Lung (tissue), 11 donors: ENCODE measurements at regions not wholly inside any gene's neighbourhood (a gene's known extent, or its start where the extent isn't known, plus 50 kb on each side); places are given as distances from the start of the nearest gene placed in this dataset.

ENCODE experiments used
- ATAC-seq: fragments of 200-7000 bp; cut with Tn5 transposase; one replicate; pipeline ENCODE4 v1.9.1; 2020; ENCODE audit warnings: moderate number of reproducible peaks; ENCODE audit not compliant: insufficient read depth, low FRiP score
- DNase-seq, 3 donors: peaks; one replicate each; pipeline ENCODE4 v3.0.0-alpha.2; 2013 to 2017
- H3K27ac ChIP-seq, 2 donors: one replicate each; pipeline ENCODE4 v1.5.1; 2013; ENCODE audit warnings: mild to moderate bottlenecking in 2 of 2, moderate library complexity in 2 of 2, control low read depth in 1 of 2, inconsistent platforms in 1 of 2, low read depth in 1 of 2, low read length in 1 of 2
- H3K27me3 ChIP-seq, 3 donors: one replicate each; pipeline ENCODE4 v1.5.1; 2013; ENCODE audit warnings: low read length in 2 of 3; ENCODE audit not compliant: control insufficient read depth in 3 of 3, insufficient read depth in 3 of 3
- H3K36me3 ChIP-seq, 4 donors: one replicate each; pipeline ENCODE4 v1.5.1; 2013; ENCODE audit warnings: low read length in 4 of 4, mild to moderate bottlenecking in 1 of 4, moderate library complexity in 1 of 4; ENCODE audit not compliant: control insufficient read depth in 4 of 4, insufficient read depth in 4 of 4
- H3K4me1 ChIP-seq, 5 donors: one replicate each; pipeline ENCODE4 v1.5.1; 2013; ENCODE audit warnings: low read length in 5 of 5, mild to moderate bottlenecking in 2 of 5, moderate library complexity in 1 of 5; ENCODE audit not compliant: control insufficient read depth in 5 of 5, insufficient read depth in 5 of 5
- H3K4me3 ChIP-seq: one replicate; pipeline ENCODE4 v1.5.1; 2013; ENCODE audit warnings: mild to moderate bottlenecking, control low read depth, moderate library complexity
- H3K9ac ChIP-seq, 2 donors: one replicate each; pipeline ENCODE4 v1.5.1; 2013; ENCODE audit warnings: low read length in 2 of 2, control low read depth in 1 of 2; ENCODE audit not compliant: insufficient read depth in 1 of 2
- H3K9me3 ChIP-seq, 4 donors: one replicate each; pipeline ENCODE4 v1.5.1; 2013; ENCODE audit warnings: low read length in 3 of 4, mild to moderate bottlenecking in 1 of 4, moderate library complexity in 1 of 4; ENCODE audit not compliant: control insufficient read depth in 4 of 4, insufficient read depth in 3 of 4
- WGBS, 2 donors: extraction: QIAGEN DNeasy Blood & Tissue Kit; methylation state at CpG; one replicate each; pipeline ENCODE4 v1.1.7; 2013; 5-methylcytosine and 5-hydroxymethylcytosine counted together
- TF ChIP-seq, protein P1 (sequence below): IDR thresholded peaks from 2 replicates; pipeline ENCODE4 v1.5.1; 2012; ENCODE audit warnings: mild to moderate bottlenecking; ENCODE audit errors: control extremely low read depth, extremely low read depth
- donor health status: control.
- donor health status: control.
- donor health status: Bipolar disorder and iron deficiency.
- donor health status: healthy.
- donor health status: DM: yes; HTN: yes; CAD: no.

DNA sequence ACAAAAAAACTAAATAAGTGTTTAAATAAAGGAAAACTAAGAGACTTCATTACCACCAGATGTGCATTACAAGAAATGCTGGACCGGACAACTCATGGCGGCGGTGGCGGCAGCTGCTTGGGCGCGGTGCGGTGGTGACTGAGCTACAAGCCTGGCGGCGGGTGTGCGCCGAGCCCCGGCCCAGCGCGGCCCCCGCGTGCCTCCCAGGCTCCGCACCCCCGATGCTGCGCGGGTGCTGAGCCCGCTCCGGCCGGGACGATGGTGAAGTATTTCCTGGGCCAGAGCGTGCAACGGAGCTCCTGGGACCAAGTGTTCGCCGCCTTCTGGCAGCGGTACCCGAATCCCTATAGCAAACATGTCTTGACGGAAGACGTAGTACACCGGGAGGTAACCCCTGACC is 52.2 kb upstream of the RCOR3 start:
- TF ChIP-seq, protein P1, sequence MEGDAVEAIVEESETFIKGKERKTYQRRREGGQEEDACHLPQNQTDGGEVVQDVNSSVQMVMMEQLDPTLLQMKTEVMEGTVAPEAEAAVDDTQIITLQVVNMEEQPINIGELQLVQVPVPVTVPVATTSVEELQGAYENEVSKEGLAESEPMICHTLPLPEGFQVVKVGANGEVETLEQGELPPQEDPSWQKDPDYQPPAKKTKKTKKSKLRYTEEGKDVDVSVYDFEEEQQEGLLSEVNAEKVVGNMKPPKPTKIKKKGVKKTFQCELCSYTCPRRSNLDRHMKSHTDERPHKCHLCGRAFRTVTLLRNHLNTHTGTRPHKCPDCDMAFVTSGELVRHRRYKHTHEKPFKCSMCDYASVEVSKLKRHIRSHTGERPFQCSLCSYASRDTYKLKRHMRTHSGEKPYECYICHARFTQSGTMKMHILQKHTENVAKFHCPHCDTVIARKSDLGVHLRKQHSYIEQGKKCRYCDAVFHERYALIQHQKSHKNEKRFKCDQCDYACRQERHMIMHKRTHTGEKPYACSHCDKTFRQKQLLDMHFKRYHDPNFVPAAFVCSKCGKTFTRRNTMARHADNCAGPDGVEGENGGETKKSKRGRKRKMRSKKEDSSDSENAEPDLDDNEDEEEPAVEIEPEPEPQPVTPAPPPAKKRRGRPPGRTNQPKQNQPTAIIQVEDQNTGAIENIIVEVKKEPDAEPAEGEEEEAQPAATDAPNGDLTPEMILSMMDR, result no peak
- H3K27ac ChIP-seq, result no peak overlapping the region
- no peaks in the 10 kb centered on the region for H3K27me3 ChIP-seq
- no peaks in the 10 kb centered on the region for H3K4me1 ChIP-seq
- H3K9ac ChIP-seq, result no peak overlapping the region
- peaks cover 0 to 5% (median 2%) of the 10 kb centered on the region in 4 donors for H3K9me3 ChIP-seq
- DNase-seq (no peak), ATAC-seq (no peak)
- no peaks in the 10 kb centered on the region for H3K36me3 ChIP-seq
- no peak overlapping the region for H3K4me3 ChIP-seq
- 92 to 95% methylated on average over 33 of the region's 33 CpGs for WGBS, 2 donors

DNA sequence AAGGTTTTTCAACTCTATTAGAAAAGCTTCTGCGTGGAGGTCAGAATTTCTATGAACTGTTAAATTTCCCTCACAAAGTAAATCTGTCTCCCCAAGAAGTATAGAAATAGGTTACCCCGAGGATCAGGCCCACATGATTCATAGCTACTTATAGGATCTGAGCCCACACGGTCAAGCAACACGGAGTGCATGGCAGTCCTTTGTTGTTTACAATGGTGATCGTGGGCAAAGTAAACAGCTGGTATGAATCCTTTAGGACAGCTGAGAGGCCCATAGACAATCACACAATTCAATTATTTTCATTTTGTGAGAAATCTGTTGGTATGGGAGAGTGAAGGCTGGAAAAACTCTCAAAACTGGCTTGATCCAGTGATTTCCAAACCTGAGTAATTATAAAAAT is 58.9 kb upstream of the RCOR3 start:
- no peak for DNase-seq
- ATAC-seq, result no peak
- Histone ChIP-seq H3K9me3 (no peaks in the 10 kb centered on the region), H3K36me3 (no peaks in the 10 kb centered on the region), H3K9ac (no peak overlapping the region), H3K27ac (no peak overlapping the region), H3K4me1 (no peaks in the 10 kb centered on the region), H3K27me3 (no peaks in the 10 kb centered on the region), H3K4me3 (no peak overlapping the region)
- TF ChIP-seq, protein P1, result no peak
- 78 to 83% methylated on average over 5 of the region's 5 CpGs for WGBS, 2 donors

DNA sequence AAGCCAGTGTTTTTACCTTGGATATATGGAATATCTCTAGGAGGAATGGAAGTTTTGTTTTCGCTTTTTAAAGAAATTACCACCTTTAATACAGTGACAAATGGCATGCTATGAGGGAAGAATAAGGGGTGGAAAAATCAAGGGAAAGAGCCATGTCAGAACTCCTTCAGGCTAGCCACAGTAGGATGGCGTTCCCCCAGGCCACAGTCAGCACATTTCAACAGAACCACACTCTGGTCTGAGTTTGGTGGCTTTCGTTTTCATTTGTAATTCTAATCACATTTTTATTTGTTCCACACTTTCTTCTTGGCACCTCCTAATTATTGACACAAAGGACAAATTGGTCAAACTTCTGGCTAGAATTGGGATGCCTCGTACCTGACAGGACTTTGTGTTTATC is 60.3 kb upstream of the RCOR3 start:
- no peaks in the 10 kb centered on the region for H3K4me1 ChIP-seq
- no peaks in the 10 kb centered on the region for H3K27me3 ChIP-seq
- ATAC-seq (no peak), DNase-seq (no peak)
- H3K9ac ChIP-seq, result no peak overlapping the region
- no peaks in the 10 kb centered on the region for H3K36me3 ChIP-seq
- H3K27ac ChIP-seq, result no peak overlapping the region
- 60 to 73% methylated on average over 4 of the region's 4 CpGs for WGBS, 2 donors
- H3K4me3 ChIP-seq, result no peak overlapping the region
- TF ChIP-seq, protein P1, result no peak
- no peaks in the 10 kb centered on the region for H3K9me3 ChIP-seq

DNA sequence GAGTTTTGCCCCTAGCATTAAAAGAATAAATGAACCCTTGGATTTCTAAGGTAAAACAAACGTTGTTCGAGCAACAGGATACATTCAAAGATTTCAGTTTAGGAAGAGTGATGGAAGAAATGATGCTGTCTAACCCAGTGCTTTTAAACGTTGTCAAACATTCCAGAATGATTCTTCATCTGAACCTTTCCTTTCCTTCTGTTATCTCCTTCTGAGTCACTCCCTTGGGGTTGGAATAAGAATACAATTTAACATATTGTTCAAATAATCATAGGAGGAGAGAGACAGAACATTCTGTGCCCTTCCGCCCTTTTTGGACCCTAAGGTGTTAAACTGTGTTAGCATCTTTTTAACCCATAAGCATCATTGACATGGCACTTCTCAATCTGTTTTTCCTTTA is 61.1 kb upstream of the RCOR3 start:
- no peak overlapping the region for H3K9ac ChIP-seq
- no peak overlapping the region for H3K4me3 ChIP-seq
- H3K27ac ChIP-seq, result no peak overlapping the region
- DNase-seq, result no peak
- no peaks in the 10 kb centered on the region for H3K36me3 ChIP-seq
- peak; percentile 34 for ATAC-seq
- TF ChIP-seq, protein P1, result no peak
- no peaks in the 10 kb centered on the region for H3K27me3 ChIP-seq
- H3K4me1 ChIP-seq, result no peaks in the 10 kb centered on the region
- no peaks in the 10 kb centered on the region for H3K9me3 ChIP-seq
- WGBS, 2 donors, result 62 to 78% methylated on average over 4 of the region's 4 CpGs
